GM21723 (cell line): ENCODE measurements at regions not wholly inside any gene's neighbourhood (a gene's known extent, or its start where the extent isn't known, plus 50 kb on each side); places are given as distances from the start of the nearest gene placed in this dataset.

Experiments used
- ATAC-seq: cut with Tn5 transposase; IDR thresholded peaks from one replicate; pipeline ENCODE4 v1.9.1; 2021; ENCODE audit warnings: mild to moderate bottlenecking, moderate library complexity; ENCODE audit not compliant: unreplicated experiment

DNA sequence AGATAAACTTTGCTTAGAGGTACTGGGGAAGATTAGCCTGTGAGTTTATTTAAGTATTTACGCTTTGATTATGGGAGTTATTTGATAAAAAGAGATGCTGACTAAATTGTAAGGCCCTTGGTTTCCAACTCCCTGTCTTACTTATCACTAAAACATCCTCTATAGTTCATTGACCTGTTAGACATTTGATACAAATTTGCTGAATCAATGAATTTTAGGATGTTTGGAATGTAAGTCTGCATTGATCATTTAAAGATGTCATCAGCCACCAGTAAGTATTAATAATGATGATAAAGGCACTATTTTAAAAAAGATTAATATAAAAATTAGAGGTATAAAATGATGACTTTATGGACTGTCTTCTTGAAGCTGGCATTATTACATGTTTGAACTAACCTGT, 340.6 kb downstream of the SPRY1 start:
- ATAC-seq = no peak

DNA sequence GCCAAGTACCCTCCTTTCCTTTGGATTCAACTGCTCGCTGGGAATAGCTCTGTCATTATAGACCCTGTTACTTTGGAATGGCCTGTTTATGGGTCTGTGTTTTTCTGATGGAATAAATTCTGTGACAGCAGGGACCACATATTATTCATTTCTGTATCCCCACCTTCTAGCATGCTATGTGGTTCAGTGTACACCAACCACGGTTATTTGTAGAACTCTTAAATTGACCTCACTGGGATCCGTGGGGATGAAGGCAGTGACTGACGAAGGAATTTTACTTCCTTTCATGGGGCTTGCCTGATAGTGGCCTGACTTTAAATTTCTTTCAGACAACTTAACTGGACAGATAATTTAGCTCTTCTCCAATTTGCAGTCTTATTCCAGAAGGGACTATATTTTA, 343.2 kb downstream of the SPRY1 start:
- ATAC-seq = no peak

DNA sequence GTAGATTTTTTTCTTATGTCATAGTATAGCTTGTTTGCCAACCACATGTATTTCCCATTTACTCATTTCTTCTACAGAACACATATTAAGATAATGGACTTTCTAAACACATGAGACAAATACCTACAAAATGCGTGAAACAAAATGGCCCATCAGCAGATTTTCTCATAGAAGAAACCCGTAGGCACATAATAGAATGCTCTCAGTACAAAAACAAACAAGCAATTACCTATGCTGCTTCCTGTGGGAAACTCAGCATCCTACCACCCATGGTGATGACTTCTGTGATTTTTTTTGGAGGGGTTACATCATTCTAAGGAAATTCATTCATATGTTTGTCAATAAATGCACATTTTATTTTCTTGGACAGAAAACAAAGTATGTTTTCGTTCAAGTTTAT, 343.6 kb downstream of the SPRY1 start:
- ATAC-seq = no peak

DNA sequence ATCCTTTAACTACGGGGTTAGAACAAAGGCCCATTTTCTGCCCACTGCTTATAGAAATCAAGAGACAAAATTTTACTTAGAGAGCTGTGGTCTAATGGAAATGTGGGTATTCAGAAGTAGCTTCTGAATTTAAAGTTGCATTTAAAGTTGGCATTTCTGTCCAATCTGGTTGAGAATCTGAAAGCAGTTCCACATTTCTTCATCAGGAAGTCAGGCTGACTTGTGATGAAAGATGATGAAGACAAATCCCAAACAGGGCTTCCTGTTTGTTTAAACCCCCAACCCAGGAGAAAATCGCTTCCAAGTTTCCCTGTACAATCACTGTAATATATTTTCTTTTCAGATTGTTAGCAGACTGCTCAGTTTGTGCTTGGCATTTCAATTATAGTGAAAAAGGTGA, 345.3 kb downstream of the SPRY1 start:
- no peak for ATAC-seq

DNA sequence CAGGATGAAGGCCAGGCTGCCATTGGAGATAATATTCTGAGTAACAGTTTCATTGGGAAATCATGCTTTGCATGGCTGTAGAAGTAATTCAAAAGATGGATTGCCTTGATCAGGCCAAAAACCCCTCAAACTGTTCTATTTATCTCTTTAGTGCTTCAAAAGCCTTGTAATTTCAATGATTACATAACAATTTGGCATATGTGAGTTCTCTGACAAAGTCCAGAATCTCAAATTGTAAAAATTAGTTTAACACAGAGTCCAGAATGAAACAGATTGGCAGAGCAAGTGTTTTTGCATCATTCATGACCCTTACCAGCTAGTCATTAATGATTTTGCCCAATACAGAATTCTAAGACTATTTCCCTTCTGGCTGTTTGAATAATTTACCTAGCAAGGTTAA, 347.3 kb downstream of the SPRY1 start:
- ATAC-seq = no peak

DNA sequence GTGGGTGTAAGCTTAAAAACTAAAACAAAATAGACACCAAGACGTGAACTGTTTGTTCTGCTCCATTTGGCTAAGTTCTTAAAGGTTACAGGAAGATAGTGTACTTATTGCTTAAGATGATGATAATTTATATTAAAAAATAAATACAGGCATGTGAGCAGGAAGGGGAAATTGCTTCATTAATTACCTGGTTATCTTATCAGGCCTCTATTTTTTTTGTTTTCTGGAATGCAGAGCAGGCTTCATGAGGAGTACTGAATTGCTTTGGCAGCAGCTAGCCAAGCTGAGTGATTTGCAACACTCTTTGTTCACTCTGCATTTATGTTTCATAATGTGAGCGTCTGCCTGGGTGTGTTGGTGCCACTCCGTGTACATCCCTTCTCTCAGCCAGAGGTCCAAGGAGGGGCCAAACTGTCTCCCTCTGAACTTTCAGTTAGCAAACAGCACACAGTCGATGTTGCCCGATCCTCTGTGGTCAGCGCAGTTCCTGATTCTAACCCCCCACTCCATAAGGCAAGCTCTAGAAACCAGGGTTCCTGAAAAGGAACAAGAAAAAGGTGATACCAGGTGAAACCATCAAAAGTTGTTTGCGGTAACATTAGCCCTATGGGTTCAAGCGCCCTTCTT, 348.2 kb downstream of the SPRY1 start:
- peak; percentile 58 for ATAC-seq

DNA sequence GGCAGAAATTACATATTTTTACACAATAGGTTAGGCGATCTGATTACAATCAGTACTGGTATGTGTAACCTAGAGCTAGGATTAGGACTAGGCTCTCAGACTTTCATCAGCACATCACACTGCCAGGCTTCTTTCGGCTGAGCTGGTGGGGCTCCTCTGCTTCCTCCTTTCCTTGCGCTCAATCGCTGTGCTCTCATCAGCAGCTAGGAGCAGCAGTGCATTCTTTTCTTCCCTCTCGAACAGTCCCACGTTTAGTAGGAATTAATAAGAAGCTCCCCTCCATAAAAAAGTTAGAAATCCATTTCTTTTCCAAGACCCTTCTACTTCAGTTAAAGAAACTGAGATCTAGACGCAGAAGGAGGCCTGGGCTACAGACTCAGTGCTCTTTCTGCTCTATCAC, 350.4 kb downstream of the SPRY1 start:
- ATAC-seq = no peak

DNA sequence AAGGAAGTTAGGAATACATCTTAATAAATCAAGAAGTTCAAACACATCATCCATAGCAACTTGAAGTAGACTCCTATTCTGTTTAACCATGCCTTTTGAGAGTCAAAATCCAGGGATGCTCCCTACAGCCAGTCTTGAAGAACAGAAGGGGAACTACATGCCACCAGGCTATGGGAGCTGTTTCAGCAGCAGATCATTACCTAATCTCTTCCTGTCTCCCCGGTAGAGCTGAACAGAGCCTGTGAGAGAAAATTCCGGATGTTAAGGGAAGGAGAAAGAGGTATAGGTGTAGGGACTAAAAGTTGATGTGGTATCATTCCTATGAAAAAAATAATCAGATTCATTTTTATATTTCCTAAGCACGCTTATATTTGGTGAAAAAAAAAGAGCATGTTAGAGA, 352.2 kb downstream of the SPRY1 start:
- ATAC-seq = no peak

DNA sequence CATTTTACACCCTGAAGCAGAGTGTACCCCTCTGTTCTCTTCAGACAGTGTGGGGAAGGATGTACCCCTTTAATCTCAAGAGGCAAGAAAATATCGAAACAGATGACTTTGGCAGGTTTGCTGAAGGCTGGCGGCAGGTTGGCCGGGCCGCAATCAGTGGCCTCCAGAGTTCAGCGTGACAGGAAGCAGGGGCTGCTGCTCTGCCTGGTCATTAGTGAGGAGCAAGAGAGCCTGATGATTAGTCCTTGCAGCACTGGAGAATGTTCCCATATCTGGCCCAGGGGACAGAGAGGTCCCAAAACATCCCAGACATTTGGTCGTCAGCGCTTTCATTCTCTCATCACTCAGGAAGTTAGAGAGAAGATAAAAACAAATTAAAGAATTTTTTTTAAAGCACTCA, 352.8 kb downstream of the SPRY1 start:
- ATAC-seq = no peak

DNA sequence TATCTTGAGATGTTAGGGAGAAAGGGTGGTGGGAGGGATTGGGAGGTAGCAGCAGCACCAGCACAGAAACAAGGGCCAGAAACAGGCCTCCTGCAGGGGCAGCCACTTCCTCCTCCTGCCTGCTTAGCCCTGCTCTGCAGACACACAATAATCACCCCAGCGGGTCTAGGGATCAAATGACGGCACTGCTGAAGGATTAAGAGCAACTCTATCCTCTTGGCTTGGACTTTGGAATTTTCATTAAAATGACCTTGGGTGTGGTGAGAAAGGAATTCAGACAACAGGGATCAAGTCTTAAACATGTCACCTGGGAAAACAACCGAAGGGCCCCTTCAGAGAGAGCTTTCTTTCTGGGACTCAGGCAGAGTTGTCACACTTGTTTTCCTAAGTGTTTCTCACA, 353.4 kb downstream of the SPRY1 start:
- ATAC-seq = no peak

DNA sequence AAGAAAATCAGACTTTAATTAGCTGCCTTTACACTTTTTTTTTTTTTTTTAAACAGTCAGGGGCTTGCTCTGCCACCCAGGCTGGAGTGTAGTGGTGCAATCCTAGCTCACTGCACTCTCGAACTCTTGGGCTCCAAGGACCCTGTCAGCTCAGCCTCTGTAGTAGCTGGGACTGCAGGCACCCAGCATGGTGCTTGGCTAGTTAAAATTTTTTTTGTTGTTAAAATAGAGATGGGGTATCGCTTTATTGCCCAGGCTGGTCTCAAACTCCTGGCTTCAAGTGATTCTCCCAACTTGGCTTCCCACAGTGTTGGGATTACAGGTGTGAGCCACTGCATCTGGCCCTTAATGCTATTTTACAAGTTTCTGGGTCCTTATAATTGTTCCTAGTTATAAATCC, 359.1 kb downstream of the SPRY1 start:
- no peak for ATAC-seq

DNA sequence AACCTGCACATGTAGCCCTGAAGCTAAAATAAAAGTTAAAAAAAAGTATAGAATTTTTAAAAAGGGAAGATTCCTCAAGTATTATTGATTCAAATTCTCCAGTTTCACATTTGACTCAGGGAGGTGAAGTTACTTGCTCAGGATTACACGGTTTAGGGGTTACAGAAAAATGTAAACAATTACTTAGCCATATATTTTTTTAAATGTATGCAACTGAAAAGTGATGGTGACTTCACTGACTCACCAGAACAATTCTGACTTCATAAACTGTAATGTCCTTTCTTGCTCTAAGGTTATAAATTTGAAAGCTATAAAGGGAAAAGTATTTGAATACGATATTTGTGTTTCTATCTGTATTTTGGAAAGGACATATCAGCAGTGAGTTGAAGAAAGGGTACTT, 371.2 kb downstream of the SPRY1 start:
- no peak for ATAC-seq

DNA sequence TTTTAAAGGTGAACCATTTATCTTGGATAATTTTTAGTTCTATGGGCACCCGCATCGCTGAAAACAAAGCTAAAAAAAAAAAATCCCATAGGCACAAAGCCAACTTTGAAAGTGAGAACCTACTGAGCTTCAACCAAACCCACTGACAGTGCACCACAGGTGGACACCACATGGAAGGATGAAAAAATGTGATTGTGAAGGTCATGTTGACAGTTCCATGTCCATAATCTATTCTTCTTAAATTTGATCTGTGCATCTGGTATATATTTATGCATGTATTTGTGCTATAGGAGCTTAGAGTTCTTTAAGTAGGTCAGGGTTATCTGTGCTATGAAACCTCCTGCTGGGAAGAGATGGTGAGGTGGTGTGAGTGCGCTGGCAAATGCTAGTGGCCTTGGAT, 374.3 kb downstream of the SPRY1 start:
- no peak for ATAC-seq

DNA sequence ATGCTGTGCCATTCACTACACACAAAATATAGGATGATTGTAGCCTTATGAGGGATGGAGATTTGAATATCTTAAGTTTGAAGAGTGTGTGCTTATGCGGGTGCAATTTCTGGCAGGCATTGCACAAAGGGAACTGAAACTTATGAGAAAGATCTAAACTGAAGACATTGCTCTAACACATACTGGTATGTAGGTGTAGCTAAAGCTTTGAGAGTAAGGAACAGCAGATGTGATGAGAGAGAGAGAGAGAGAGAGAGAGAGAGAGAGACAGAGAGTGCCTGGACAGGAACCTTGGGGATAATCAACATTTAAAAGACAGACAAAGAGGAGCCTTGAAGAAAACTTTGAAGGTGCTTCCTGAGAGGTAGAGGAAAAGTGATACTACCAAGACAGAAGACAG, 379.7 kb downstream of the SPRY1 start:
- peak; percentile 98 for ATAC-seq

DNA sequence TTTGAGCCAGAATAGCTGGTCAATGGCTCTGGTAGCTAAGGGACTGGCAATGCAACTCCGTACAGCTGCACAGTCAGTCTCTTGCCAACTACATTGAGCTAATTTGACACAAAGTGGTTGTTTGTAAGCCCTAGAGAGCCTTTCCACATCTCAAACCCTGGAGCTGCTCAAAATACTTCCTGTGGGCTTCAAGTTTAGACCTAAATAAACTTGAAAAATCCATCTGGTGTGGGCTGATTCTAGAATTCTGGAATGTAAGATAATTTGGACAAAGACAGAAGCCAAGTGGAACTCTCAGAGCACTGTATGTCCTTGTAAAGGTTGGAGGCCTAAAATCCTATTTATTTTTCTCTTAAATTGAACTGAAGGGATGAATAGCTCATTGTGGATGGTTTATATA, 380.8 kb downstream of the SPRY1 start:
- ATAC-seq = no peak

DNA sequence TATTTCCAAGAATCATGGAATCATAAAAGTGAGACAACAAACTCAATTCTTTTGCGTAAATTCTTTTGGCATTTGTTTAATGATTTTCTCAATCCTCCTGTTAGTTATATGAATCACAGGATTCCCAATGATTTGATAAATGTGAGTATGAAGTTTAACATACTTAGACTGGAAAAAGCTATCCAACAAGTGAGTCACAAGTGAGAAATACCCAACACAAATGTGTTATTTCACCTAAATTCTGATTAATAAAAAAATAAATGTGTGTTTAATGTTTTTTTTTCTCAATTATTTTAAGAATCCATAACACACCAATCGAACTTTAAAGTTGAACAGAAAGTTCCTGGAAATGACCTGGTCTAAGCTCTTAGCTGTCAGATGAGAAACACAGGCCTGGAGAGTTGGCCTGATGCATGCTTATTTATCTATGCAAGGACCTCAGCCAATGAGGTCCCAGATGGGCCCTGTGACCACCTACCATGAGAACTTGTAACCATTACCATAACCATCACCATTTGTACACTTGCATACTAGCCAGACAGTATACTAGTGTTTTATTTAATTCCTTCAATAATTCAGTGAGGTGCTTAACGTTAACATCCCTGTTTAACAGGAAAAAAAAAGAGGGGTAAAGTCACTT, 386.7 kb downstream of the SPRY1 start:
- no peak for ATAC-seq

DNA sequence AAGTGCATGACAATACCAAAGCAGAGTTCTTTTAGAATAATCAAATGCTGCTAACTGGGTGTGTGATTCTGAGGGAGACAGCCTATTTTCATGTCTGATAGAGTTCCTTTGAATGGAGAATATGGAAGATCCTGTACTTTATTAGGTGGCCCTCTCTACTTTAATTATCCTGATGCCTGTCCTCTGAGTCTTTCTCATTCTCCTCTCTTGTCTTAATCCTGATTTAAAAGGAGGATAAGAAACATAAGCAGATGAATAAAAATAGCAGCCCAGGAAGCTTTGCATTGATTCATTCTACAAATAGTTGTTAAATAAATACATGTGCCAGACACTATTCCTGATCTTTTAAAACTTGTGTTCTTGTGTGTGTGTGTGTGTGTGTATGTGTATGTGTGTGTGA, 387.3 kb downstream of the SPRY1 start:
- ATAC-seq = no peak

DNA sequence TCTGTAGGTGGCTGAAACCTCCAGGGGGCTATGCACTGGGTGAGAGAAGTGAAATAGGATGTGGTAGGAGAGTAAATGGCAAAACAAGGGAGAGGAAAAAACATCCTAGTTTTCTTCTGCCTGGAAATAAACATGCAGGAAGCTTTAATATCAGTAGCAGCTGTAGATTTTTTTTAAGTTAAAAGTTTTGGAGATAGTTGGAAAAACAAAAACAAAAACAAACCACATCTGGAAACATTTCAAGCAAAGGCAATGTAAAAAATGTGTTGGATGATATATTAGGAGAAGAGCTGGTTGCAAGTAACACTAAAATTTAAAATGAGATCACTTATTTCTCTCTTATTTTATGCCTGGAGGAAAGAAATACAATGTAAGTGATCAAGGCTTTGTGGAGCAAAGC, 388.0 kb downstream of the SPRY1 start:
- no peak for ATAC-seq

DNA sequence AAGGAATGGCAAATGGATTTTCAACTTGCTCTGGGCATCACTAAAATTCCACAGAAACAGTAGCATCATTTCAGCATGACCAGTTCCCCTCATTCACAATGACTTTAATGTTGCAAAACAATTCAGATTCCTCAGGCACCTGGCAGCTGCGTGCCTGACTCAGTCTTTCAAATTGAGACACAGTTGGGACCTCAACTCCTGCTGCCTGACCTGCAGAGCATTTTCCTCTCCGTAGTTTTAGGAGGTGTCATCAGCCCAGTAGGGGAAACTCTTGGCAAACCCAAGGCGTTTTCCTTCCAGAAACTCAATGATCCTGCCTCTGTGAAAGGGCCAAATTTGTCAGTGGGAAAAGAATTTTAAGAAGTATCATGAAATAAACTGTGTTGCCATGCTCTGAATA, 388.9 kb downstream of the SPRY1 start:
- no peak for ATAC-seq

DNA sequence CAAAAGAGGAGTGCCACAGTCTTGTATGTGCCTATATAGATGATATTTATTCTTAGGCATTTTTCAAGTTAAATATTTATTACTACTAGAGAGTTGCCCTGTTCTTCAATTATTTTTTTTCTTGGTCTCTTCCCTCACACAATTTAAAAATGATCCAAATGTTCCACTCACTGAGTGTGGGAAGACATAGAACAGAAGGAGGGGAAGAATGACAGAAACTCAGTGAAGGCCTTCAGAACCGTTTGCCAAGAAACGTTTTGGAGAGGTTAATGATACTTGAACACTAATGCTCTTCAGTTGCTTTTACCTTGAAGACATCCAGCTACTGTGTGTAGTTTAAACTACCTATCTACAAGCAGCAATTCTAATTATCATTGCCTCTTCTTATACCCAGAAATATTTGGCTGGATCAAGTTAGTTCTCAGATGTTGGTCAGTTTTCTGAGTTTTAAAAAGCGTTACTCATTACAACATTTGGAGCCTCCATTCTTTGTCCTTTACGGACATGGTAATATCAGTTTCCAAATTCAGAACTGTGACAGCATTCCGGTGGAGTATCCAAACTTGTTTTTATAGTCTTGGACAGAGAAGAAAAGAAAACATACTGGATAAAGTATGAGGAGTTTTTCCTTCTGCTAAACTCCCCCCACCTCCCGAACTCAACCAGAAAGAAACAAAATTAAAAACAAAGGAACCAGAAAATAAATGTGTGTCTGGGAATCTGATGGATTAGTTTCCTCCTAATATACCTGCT, 389.7 kb downstream of the SPRY1 start:
- no peak for ATAC-seq

DNA sequence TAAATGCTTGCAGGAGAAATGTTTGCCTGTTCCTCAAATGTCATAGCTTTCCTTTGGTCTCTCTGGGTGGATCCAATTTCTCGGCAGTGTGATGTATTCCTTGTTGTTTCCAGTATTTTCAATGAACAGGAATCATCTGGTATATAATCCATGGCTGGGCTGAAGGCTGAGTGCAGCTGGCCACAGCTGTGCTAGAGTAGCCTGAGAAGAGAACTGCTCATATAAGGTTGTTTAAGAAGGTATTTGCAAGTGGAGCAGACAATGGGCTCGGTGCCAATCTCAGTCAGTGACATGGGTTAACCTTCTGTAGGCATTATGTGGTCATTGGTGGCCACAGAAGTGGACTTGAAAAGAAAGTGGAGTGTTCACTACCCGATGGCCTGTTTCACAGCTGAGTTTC, 390.3 kb downstream of the SPRY1 start:
- ATAC-seq = no peak

DNA sequence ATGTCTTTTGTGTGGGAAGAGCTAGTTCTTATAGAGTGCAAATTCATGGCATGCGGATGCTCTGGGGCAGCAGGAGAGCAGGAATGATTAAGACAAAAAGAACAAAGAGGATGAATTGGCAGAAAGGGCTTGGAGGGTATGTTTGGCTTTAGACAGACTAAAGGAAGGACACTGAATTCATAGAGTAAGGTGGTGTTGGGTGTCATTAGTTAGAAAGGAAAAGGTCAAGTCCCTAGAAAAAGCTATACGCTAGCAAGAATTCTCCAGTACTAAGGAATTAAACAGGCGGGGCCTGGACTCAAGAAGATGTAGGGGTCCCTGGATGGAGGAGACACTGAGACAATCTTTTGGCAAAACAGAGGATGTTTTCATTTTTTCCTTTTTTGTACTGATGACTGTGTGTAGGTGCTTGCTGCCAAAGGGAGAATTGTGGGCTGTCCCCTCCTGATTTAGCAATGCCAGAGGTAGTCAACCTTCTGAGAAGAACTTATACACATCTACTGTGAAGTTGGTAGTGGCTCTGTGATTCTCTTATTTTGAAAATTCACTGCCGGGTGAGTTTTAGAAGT, 391.0 kb downstream of the SPRY1 start:
- ATAC-seq = no peak
